SK-N-MC (cell line): ENCODE measurements at regions not wholly inside any gene's neighbourhood (a gene's known extent, or its start where the extent isn't known, plus 50 kb on each side); places are given as distances from the start of the nearest gene placed in this dataset.

Source experiments
- DNase-seq: peaks from one replicate; pipeline ENCODE4 v3.0.0-alpha.2; 2011; ENCODE audit warnings: low read depth, low spot score
- H3K27ac ChIP-seq: fragments of 200-600 bp; sonication (generic); 2 replicates; pipeline ENCODE4 v1.5.1; 2016; ENCODE audit warnings: mixed run types
- H3K36me3 ChIP-seq: fragments of 200-600 bp; sonication (generic); 2 replicates; pipeline ENCODE4 v1.6.1; 2017; ENCODE audit warnings: antibody characterized with exemption, low read length, mixed read lengths; ENCODE audit not compliant: insufficient read depth
- H3K4me3 ChIP-seq: fragments of 200-600 bp; sonication (generic); 2 replicates; pipeline ENCODE4 v1.5.1; 2016
- H3K9ac ChIP-seq: fragments of 200-600 bp; sonication (generic); 2 replicates; pipeline ENCODE4 v1.8.0; 2017; ENCODE audit warnings: mixed run types, mixed read lengths; ENCODE audit not compliant: insufficient read length
- H3K9me3 ChIP-seq: fragments of 200-600 bp; sonication (generic); 2 replicates; pipeline ENCODE4 v1.6.1; 2017; ENCODE audit warnings: low read depth, mild to moderate bottlenecking, antibody characterized with exemption, low read length, moderate library complexity, mixed read lengths
- EZH2 ChIP-seq: fragments of 200-600 bp; sonication (generic); IDR thresholded peaks from one replicate; pipeline ENCODE4 v1.6.1; 2017; ENCODE audit warnings: antibody characterized with exemption
- FOXP2 ChIP-seq: optimal IDR thresholded peaks from 2 replicates; pipeline ENCODE3; 2011; ENCODE audit warnings: mild to moderate bottlenecking, moderate library complexity; ENCODE audit not compliant: insufficient read depth; ENCODE audit errors: extremely low read length, control extremely low read depth
- POLR2AphosphoS5 ChIP-seq: IDR thresholded peaks from 2 replicates; pipeline ENCODE4 v1.6.1; 2012; ENCODE audit warnings: mild to moderate bottlenecking, low read depth, low read length, borderline replicate concordance

- Histone ChIP-seq H3K27ac (no peak overlapping the region), H3K9me3 (no peaks in the 10 kb centered on the region), H3K9ac (no peak overlapping the region), H3K4me3 (no peak overlapping the region), H3K36me3 (no peaks in the 10 kb centered on the region)
- no peak for DNase-seq
- TF ChIP-seq POLR2AphosphoS5: no peak
- TF ChIP-seq EZH2: no peak
- no peak for TF ChIP-seq FOXP2
Measured at GRCh38 chr2:7278984-7279383, 361.8 kb downstream of the RNF144A start.

GRCh38 chr2:7279421-7279949 lies 362.3 kb downstream of the RNF144A start:
- no peak overlapping the region for H3K9ac ChIP-seq
- H3K4me3 ChIP-seq: no peak overlapping the region
- H3K9me3 ChIP-seq: no peaks in the 10 kb centered on the region
- TF ChIP-seq FOXP2 (no peak), EZH2 (no peak), POLR2AphosphoS5 (no peak)
- no peaks in the 10 kb centered on the region for H3K36me3 ChIP-seq
- H3K27ac ChIP-seq: no peak overlapping the region
- no peak for DNase-seq

GRCh38 chr2:7280790-7281189 lies 363.6 kb downstream of the RNF144A start:
- Histone ChIP-seq H3K9ac (no peak overlapping the region), H3K27ac (no peak overlapping the region), H3K9me3 (no peaks in the 10 kb centered on the region), H3K36me3 (no peaks in the 10 kb centered on the region), H3K4me3 (no peak overlapping the region)
- TF ChIP-seq FOXP2 (no peak), POLR2AphosphoS5 (no peak), EZH2 (no peak)
- no peak for DNase-seq

- no peak overlapping the region for H3K4me3 ChIP-seq
- H3K36me3 ChIP-seq: no peaks in the 10 kb centered on the region
- H3K9ac ChIP-seq: no peak overlapping the region
- H3K9me3 ChIP-seq: no peaks in the 10 kb centered on the region
- TF ChIP-seq POLR2AphosphoS5 (no peak), FOXP2 (no peak), EZH2 (no peak)
- no peak overlapping the region for H3K27ac ChIP-seq
- DNase-seq: no peak
Measured at GRCh38 chr2:7281231-7282201, 364.3 kb downstream of the RNF144A start.

GRCh38 chr2:7286120-7286519 lies 368.9 kb downstream of the RNF144A start:
- TF ChIP-seq POLR2AphosphoS5 (no peak), EZH2 (no peak), FOXP2 (no peak)
- Histone ChIP-seq H3K4me3 (no peak overlapping the region), H3K36me3 (no peaks in the 10 kb centered on the region), H3K27ac (no peak overlapping the region), H3K9me3 (no peaks in the 10 kb centered on the region), H3K9ac (no peak overlapping the region)
- no peak for DNase-seq

GRCh38 chr2:7288484-7288883 lies 371.3 kb downstream of the RNF144A start:
- no peak for DNase-seq
- H3K9me3 ChIP-seq: no peaks in the 10 kb centered on the region
- no peaks in the 10 kb centered on the region for H3K36me3 ChIP-seq
- H3K4me3 ChIP-seq: no peak overlapping the region
- H3K9ac ChIP-seq: no peak overlapping the region
- TF ChIP-seq FOXP2 (no peak), EZH2 (no peak), POLR2AphosphoS5 (no peak)
- H3K27ac ChIP-seq: no peak overlapping the region

GRCh38 chr2:7289697-7290096 lies 372.5 kb downstream of the RNF144A start:
- no peak overlapping the region for H3K27ac ChIP-seq
- H3K36me3 ChIP-seq: no peaks in the 10 kb centered on the region
- no peak for DNase-seq
- no peak overlapping the region for H3K9ac ChIP-seq
- TF ChIP-seq EZH2 (no peak), POLR2AphosphoS5 (no peak), FOXP2 (no peak)
- H3K9me3 ChIP-seq: no peaks in the 10 kb centered on the region
- H3K4me3 ChIP-seq: no peak overlapping the region

- Histone ChIP-seq H3K27ac (peak overlapping the region; percentile 23; the same call in 1 of the 2 replicates), H3K4me3 (peak overlapping the region; percentile 36), H3K36me3 (no peaks in the 10 kb centered on the region), H3K9me3 (no peaks in the 10 kb centered on the region), H3K9ac (no peak overlapping the region)
- no peak for TF ChIP-seq EZH2
- no peak for TF ChIP-seq FOXP2
- no peak for TF ChIP-seq POLR2AphosphoS5
- DNase-seq: peak; percentile 6
Measured at GRCh38 chr2:7292154-7292691, 375.0 kb downstream of the RNF144A start.

- H3K9ac ChIP-seq: no peak overlapping the region
- no peaks in the 10 kb centered on the region for H3K9me3 ChIP-seq
- H3K27ac ChIP-seq: no peak overlapping the region
- TF ChIP-seq POLR2AphosphoS5: no peak
- TF ChIP-seq FOXP2: no peak
- no peak overlapping the region for H3K4me3 ChIP-seq
- no peak for DNase-seq
- H3K36me3 ChIP-seq: no peaks in the 10 kb centered on the region
Measured at GRCh38 chr2:7309582-7309981, 392.4 kb downstream of the RNF144A start.
